Tibial nerve (tissue), 4 donors: ENCODE measurements at regions not wholly inside any gene's neighbourhood (a gene's known extent, or its start where the extent isn't known, plus 50 kb on each side); places are given as distances from the start of the nearest gene placed in this dataset.
"Not testable (repeated sequence)": the region's sequence is repeated elsewhere in the genome, so short reads cannot be mapped to it uniquely, and the experiment has no call there.

ENCODE experiments used
- DNase-seq, 2 donors: peaks; one replicate each; pipeline ENCODE4 v3.0.0-alpha.2; 2019; ENCODE audit warnings: low spot score in 2 of 2
- H3K27ac ChIP-seq, 4 donors: fragments of 200-600 bp; sonication (generic) in 3 of 4; one replicate each; pipeline ENCODE4 v1.5.1; 2017 to 2019; ENCODE audit warnings: mild to moderate bottlenecking in 1 of 4
- H3K27me3 ChIP-seq, 2 donors: fragments of 200-600 bp; sonication (generic) in 1 of 2; one replicate each; pipeline versions ENCODE4 v1.5.1 to v1.6.0; 2017 to 2019
- H3K36me3 ChIP-seq, 3 donors: fragments of 200-600 bp; sonication (generic); one replicate each; pipeline ENCODE4 v1.5.1; 2018 to 2019
- H3K4me1 ChIP-seq, 4 donors: fragments of 200-600 bp; sonication (generic) in 3 of 4; one replicate each; pipeline ENCODE4 v1.5.1; 2017 to 2019
- H3K4me3 ChIP-seq, 4 donors: fragments of 200-600 bp; sonication (generic) in 3 of 4; one replicate each; pipeline ENCODE4 v1.5.1; 2017 to 2019; ENCODE audit warnings: mild to moderate bottlenecking in 1 of 4, moderate library complexity in 1 of 4
- H3K9me3 ChIP-seq, 4 donors: fragments of 200-600 bp; sonication (generic) in 3 of 4; one replicate each; pipeline ENCODE4 v1.5.1; 2017 to 2019
- EP300 ChIP-seq, 2 donors: sonication (generic); formaldehyde crosslinking; IDR thresholded peaks; one replicate each; pipeline ENCODE4 v1.6.1; 2017; ENCODE audit warnings: antibody characterized with exemption in 2 of 2, mild to moderate bottlenecking in 1 of 2
- POLR2A ChIP-seq, 2 donors: fragments of 450-650 bp; IDR thresholded peaks; one replicate each; pipeline ENCODE4 v1.6.1; 2017; ENCODE audit warnings: antibody characterized with exemption in 2 of 2, mild to moderate bottlenecking in 2 of 2, moderate library complexity in 2 of 2
- WGBS, 2 donors: methylation state at CpG; one replicate each; pipeline ENCODE4 v1.1.5; 2018; 5-methylcytosine and 5-hydroxymethylcytosine counted together
- TF ChIP-seq, protein P1 (sequence below), 5 experiments: fragments of 200-600 bp in 3 of 5; fragments of 450-650 bp in 2 of 5; sonication (generic) in 3 of 5; IDR thresholded peaks; one replicate each; pipeline ENCODE4 v1.5.1; 2016 to 2019; ENCODE audit warnings: antibody characterized with exemption in 5 of 5, mild to moderate bottlenecking in 3 of 5, moderate library complexity in 2 of 5

DNA sequence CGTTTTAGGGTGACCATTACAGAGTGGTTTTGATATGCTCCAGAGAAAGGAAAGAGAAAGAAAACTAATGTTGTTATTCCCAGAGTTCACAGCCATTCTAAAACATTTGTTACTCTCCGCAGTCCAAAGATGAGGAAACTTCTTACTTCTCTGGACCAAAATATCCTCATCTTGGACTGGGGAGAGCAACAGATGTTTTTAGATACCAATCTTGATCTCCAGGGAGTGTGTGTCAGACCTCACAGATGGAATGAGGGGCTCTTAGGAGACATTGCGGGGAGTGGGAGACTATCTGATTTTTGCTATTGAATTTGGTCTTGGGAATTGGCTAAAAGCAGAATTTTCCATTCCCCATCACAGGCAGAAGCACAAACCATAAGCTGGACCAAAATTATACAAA is 110.8 kb downstream of the TNFAIP3 start:
- TF ChIP-seq POLR2A (IDR thresholded peaks at IDR 0.05) (no peak), EP300 (IDR thresholded peaks at IDR 0.05) (no peak)
- TF ChIP-seq, protein P1, sequence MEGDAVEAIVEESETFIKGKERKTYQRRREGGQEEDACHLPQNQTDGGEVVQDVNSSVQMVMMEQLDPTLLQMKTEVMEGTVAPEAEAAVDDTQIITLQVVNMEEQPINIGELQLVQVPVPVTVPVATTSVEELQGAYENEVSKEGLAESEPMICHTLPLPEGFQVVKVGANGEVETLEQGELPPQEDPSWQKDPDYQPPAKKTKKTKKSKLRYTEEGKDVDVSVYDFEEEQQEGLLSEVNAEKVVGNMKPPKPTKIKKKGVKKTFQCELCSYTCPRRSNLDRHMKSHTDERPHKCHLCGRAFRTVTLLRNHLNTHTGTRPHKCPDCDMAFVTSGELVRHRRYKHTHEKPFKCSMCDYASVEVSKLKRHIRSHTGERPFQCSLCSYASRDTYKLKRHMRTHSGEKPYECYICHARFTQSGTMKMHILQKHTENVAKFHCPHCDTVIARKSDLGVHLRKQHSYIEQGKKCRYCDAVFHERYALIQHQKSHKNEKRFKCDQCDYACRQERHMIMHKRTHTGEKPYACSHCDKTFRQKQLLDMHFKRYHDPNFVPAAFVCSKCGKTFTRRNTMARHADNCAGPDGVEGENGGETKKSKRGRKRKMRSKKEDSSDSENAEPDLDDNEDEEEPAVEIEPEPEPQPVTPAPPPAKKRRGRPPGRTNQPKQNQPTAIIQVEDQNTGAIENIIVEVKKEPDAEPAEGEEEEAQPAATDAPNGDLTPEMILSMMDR (IDR thresholded peaks at IDR 0.05) = no peak
- WGBS, 2 donors = 56 to 65% methylated on average over 3 of the region's 3 CpGs
- Histone ChIP-seq H3K9me3 (no peaks in the 10 kb centered on the region), H3K36me3 (no peaks in the 10 kb centered on the region), H3K27me3 (no peaks in the 10 kb centered on the region), H3K4me3 (no peak overlapping the region), H3K4me1 (peaks cover 0 to 19% (median 0%) of the 10 kb centered on the region in 4 donors), H3K27ac (no peak overlapping the region)
- DNase-seq = no peak

DNA sequence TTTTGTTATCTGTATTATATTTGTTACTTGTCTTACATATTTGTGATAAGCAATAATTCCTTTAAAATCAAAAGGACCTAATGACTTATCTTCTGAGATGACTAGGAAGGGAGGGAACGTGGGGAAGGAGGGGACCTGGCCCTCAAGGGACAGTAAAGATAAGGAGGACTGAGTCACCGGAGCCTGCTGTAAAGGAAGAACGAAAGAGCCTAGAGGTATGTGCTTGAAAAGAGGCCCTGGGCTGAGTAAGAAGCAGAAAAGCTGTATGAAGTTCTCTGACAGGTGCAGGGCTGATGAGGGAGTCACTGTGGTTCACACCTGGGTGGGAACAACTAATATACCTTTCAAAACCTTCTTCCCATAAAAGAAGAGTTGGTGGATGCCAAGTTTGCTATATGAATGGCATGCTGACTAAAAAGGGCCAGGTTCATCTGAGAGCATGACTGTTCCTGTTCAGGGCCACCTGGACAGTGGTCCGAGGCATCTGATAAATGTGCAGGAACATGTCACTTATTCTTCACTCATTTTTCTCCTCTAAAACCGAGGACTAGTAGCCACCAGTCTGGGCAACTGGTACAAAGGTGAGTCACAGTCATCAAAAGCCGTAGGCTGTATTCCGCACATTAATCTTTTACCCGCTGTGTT is 111.3 kb downstream of the TNFAIP3 start:
- WGBS, 2 donors = 77 to 82% methylated on average over 8 of the region's 8 CpGs
- Histone ChIP-seq H3K27me3 (no peaks in the 10 kb centered on the region), H3K36me3 (no peaks in the 10 kb centered on the region), H3K4me1 (peaks cover 0 to 19% (median 0%) of the 10 kb centered on the region in 4 donors), H3K4me3 (no peak overlapping the region), H3K27ac (no peak overlapping the region), H3K9me3 (no peaks in the 10 kb centered on the region)
- DNase-seq = no peak
- TF ChIP-seq POLR2A (IDR thresholded peaks at IDR 0.05) (no peak), EP300 (IDR thresholded peaks at IDR 0.05) (no peak)
- TF ChIP-seq, protein P1 (IDR thresholded peaks at IDR 0.05) = no peak

DNA sequence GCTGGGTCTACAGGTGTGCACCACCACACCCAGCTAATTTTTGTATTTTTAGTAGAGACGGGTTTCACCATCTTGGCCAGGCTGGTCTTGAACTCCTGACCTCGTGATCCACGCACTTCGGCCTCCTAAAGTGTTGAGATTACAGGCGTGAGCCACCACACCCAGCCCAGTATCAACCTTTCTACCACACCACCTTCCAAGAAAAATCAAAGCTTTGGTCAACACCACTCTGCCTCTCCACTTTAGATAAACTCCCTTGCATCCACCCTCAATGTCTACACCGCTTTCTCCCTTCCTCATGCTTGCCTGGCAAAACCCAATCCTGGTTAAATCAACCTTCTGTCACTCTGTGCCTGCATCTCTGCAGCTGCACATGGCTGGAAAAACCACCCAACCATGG is 112.2 kb downstream of the TNFAIP3 start:
- not testable (repeated sequence) for H3K4me3 ChIP-seq, H3K36me3 ChIP-seq, H3K9me3 ChIP-seq, H3K27ac ChIP-seq, DNase-seq, H3K27me3 ChIP-seq
- WGBS, 2 donors = 92 to 96% methylated on average over 6 of the region's 6 CpGs
- peaks cover 0 to 17% (median 0%) of the 10 kb centered on the region in 4 donors for H3K4me1 ChIP-seq

DNA sequence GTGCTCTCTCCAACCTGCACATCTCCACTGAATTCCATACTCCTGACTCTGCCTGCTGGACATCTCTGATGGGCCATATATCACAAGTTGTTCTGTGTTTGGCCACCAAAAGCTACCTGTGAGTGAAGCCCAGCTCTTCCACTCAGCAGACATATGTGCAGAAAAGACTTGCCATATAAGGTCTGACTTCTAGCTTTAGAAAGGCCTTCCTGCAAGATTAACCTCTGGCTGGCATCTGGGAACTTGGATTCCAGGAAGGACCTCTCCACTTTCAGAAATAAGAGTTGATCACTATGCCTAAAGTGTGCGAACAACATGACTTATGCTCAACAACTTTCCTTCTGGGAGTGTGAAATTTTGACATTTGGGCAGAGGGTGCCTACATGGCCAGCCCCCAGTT is 113.7 kb downstream of the TNFAIP3 start:
- Histone ChIP-seq H3K27me3 (no peaks in the 10 kb centered on the region), H3K4me3 (no peak overlapping the region), H3K27ac (no peak overlapping the region), H3K36me3 (no peaks in the 10 kb centered on the region), H3K4me1 (peaks cover 0 to 7% (median 0%) of the 10 kb centered on the region in 4 donors), H3K9me3 (no peaks in the 10 kb centered on the region)
- WGBS, 2 donors = 82 to 100% methylated on average over 1 of the region's 1 CpG
- TF ChIP-seq POLR2A (IDR thresholded peaks at IDR 0.05) (no peak), EP300 (IDR thresholded peaks at IDR 0.05) (no peak)
- TF ChIP-seq, protein P1 (IDR thresholded peaks at IDR 0.05) = no peak
- no peak for DNase-seq

DNA sequence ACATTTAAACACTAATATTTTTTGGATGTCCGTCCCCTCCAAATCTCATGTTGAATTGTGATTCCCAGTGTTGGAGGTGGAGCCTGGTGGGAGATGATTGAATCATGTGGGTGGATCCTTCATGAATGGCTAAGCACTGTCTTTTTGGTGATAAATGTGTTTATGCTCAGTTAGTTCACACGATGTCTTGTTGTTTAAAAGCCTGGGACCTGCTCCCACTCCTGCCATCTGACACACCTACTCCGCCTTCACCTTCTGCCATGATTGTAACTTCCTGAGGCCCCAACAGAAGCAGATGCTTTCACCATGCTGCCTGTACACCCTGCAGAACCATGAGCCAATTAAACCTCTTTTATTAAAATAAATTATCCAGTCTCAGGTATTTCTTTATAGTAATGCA is 114.7 kb downstream of the TNFAIP3 start:
- Histone ChIP-seq H3K27me3 (no peaks in the 10 kb centered on the region), H3K27ac (no peak overlapping the region), H3K9me3 (no peaks in the 10 kb centered on the region), H3K4me1 (peaks cover 0 to 5% (median 0%) of the 10 kb centered on the region in 4 donors), H3K36me3 (no peaks in the 10 kb centered on the region), H3K4me3 (no peak overlapping the region)
- TF ChIP-seq, protein P1 (IDR thresholded peaks at IDR 0.05) = no peak
- TF ChIP-seq POLR2A (IDR thresholded peaks at IDR 0.05) = no peak
- TF ChIP-seq EP300 (IDR thresholded peaks at IDR 0.05) = no peak
- WGBS, 2 donors = 74 to 76% methylated on average over 3 of the region's 3 CpGs
- DNase-seq = no peak
